NCI-H345 treated with DMSO at 0.1 percent for 48 hours (cell line): ENCODE measurements at regions not wholly inside any gene's neighbourhood (a gene's known extent, or its start where the extent isn't known, plus 50 kb on each side); places are given as distances from the start of the nearest gene placed in this dataset.
"Not testable (repeated sequence)": the region's sequence is repeated elsewhere in the genome, so short reads cannot be mapped to it uniquely, and the experiment has no call there.

Experiments used
- DNase-seq: peaks from one replicate; lab custom pipeline; 2025; ENCODE audit not compliant: unreplicated experiment; lab: John Stamatoyannopoulos, UW

DNA sequence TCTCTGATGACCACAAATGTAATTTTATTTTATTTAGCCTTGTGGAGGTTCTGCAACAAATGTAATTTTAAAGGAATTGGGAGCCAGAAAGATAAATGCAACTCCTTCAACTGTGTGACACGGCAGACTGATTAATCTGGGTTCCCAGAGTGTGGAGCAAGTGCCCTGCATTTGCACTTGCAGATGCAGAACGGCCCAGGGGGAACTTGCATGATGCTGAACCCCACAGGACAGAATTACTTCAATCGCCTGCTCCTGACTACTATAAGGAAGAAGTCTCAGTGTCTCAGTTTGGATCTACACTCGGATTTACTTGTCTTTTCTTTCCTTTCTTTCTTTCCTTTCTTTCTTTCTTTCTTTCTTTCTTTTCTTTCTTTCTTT lies 107.2 kb upstream of the ACBD5 start:
- not testable (repeated sequence) for DNase-seq

DNA sequence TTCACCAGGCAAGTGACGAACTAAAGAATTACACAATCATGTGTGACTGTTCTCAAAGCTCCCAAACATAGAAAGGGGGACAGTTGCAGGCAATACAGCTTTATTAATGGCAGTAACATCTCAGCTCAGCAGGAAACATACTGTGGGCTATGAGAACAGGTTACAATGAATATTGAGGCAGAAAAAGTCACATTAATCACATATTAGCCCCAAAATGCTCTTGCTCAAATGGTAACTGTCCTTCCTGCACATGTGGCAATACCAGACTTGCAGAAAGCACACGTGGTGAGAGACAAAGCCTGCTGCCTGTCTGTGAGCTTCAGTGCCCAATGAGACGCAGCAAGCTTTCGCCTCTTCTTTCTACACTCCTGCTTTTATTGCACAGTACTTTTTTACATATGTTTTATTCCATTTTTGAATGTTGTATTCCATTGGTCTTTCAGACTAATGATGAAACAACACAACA lies 104.9 kb upstream of the ACBD5 start:
- no peak for DNase-seq

DNA sequence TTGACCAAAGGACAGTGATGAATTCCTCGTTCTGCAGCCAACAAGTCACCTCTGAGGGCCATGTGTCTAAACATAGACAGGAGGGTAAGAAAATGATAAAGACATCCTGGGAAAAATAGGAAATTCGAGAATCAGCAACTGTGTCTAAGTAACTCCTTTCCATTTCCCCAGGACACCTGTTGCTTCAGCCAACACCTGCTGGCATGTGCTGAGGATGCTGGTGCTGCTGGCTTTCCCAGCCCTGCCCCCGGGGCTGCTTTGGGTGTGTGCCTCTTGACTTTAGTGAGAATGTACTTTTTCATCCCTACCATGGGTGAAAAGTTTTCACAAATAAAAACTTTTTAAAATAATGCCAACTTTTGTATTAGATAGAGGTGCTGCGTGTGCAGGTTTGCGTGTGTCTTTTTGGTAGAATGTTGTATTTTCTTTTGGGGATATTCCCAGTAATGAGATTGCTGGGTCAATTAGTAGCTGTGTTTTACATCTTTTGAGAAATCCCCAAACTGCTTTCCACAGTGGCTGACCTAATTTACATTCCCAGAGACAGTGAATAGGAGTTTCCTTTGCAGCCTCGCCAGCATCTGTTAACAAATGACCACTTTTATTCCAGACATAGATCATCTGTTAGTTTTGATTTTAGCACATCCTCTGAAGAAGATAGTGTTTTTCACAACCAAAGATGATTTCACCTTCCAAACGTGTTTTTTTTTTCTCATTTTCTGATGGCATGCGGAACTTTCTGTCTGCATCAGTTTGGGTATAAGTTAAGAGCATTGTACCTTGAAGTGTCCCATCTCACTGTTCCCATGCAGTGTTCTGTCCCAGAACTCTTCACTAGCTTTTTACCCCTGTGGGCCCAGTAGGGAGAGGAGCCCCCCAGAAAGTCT lies 104.2 kb upstream of the ACBD5 start:
- no peak for DNase-seq

DNA sequence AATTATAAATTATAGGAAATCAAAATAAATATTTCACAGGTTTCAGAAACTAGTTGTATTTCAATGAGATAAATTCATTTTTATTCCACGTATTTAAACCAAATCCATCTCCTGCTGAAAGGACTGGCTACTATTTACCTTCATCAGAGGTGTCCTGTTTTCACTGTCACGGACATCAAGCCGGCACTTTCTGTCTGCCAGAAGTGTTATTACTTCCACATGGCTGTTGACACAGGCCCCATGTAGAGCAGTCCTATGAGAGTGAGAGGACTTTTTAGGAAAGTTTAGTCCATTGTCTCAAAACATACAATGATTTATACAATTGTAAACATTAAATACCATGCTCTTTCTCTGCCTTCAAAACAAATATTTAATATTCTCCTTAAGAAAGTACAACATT lies 100.4 kb upstream of the ACBD5 start:
- no peak for DNase-seq

DNA sequence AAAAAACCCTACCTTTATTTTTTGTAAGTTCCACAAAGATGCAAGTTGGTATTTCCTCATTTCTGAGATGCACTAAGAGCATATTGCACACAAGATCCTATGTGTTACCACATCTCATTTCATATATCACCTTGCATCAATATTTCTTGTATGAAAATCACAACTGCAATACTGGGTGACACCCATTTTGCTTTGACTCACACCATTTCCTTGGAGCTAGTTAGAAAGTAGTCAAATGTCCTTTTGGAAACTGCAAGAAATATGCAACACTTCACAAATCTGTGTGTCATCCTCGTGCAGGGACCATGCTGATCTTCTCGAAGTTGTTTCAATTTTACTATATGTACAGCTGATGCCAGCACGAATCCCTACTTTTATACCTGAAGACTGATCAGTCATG lies 94.6 kb upstream of the ACBD5 start:
- DNase-seq, result not testable (repeated sequence)

DNA sequence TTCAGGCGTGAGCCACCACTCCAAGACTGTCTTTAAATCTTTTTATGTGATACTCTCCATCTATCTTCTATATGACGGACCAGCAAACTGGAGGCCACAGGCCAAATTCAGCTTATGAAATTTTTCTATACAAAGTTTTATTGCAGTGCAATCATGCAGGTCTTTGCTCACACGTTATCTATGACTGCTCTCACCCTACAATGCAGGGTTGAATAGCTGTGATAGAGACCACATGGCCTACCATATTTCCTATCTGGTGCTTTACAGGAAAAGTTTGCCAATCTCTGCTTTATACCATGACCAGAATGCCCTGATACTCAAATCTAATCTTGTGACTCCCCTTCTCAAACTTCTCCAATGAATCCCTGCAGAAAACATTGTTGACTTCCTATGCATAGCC lies 89.5 kb upstream of the ACBD5 start:
- no peak for DNase-seq

DNA sequence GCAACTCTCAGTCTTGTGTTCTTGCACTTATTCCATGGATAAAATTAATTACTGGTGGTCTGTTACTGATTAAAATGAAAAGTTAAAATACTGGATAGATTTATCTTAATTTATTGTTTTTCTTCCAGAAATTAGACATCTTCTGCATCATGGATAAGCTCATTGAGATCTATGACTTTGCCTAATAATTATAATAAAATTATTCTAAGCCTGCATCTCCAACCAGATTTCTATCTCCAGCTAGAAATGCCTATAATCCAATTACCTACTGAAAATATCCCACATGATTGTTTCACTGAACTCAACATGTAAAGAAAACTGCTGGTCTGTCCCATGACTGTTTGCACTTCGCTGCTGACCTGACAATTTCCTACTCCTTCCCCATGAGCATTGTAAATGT lies 88.3 kb upstream of the ACBD5 start:
- DNase-seq, result no peak

DNA sequence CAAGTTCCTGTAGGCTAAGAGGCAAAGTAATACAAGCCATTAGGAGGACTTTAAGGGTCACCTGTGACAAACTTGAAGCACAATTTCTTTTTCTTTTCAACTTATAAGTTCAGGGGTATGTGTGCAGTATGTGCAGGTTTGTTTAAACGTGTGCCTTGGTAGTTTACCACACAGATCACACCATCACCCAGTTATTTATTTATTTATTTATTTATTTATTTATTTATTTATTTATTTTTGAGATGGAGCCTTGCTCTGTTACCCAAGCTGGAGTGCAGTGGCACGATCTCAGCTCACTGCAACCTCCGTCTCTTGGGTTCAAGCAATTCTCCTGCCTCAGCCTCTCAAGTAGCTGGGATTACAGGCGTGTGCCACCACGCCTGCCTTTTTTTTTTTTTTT lies 86.2 kb upstream of the ACBD5 start:
- DNase-seq, result not testable (repeated sequence)

DNA sequence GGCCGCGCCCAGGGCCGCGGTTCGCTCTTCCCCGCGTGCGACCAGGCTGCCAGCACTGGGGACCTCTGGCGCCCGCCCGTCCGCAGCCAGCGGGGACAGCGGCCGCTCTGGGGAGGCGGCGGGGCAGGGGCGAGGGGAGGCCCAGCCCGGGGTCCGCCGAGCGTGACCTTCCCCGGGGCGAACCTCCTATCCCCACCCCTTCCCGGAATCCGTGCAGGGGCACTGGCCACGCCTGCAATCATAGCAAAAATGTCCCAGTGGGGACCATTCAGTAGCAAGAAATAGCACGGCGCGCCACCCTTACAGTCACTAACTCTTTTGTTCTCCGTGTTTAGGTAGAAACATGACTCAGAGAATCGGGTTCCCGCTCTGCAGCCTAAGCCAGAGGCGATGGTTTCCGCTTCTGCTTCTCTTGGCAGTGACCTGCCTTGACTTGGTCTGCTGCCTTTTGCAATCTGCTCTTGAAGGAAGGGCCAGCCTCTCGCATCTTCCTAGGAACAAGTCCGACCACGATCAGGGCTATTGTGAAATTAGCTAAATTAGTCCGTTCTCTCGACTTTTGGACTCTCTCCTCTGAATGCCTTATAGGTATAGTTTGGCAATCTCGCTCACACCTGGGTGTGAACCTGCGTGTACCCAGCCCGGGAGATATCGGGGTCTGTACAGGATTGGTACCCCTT lies 79.3 kb upstream of the ACBD5 start:
- no peak for DNase-seq

DNA sequence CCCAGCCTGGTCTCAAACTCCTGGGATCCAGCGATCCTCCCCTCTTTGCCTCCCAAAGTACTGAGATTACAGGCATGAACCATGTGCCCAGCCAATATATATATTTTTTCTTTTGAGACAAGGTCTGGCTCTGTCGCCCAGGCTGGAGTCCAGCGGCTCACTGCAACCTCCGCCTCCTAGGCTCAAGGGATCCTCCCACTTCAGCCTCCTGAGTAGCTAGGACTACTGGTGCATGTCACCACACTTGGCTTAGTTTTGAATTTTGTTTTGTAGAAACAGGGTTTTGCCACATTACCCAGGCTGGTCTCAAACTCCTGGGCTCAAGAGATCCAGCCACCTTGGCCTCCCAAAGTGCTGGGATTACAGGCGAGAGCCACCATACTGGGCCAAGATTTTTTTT lies 78.5 kb upstream of the ACBD5 start:
- DNase-seq, result not testable (repeated sequence)

DNA sequence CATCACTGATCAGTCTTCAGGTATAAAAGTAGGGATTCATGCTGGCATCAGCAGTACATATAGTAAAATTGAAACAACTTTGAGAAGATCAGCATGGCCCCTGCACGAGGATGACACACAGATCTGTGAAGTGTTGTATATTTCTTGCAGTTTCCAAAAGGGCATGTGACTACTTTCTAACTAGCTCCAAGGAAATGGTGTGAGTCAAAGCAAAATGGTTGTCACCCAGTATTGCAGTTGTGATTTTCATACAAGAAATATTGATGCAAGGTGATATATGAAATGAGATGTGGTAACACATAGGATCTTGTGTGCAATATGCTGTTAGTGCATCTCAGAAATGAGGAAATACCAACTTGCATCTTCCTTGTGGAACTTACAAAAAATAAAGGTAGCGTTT lies 74.5 kb upstream of the ACBD5 start:
- DNase-seq, result not testable (repeated sequence)

DNA sequence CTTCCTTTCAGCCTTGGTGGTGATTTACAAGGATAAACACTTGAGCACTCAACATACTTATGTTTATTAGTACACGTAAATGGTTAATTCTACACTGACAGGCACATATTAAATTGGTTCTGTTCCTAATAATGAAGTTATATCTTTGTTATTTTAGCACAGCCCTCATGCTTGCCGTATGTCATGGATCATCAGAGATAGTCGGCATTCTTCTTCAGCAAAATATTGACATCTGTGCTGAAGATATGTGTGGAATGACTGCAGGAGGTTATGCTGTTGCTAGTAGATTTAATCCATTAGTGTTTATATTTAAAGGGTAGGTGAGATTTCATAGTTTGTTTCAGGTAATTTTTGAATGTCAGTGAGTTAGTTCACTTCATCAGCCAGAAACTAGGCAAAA lies 73.0 kb upstream of the ACBD5 start:
- not testable (repeated sequence) for DNase-seq

DNA sequence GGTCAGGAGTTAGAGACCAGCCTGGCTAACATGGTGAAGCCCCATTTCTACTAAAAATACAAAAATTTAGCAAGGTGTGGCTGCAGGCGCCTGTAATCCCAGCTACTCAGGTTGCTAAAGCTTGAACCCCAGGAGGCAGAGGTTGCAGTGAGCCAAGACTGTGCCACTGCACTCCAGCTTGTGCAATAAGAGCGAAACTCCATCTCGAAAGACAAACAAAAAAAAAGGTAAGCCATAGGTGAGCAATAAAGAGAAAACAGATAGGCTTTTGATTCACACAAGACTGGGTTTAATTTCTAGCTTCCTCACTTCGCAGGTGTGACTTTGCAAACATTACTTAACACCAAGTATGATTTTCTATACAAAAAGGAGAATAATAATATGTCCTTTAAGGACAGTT lies 72.3 kb upstream of the ACBD5 start:
- DNase-seq, result no peak

DNA sequence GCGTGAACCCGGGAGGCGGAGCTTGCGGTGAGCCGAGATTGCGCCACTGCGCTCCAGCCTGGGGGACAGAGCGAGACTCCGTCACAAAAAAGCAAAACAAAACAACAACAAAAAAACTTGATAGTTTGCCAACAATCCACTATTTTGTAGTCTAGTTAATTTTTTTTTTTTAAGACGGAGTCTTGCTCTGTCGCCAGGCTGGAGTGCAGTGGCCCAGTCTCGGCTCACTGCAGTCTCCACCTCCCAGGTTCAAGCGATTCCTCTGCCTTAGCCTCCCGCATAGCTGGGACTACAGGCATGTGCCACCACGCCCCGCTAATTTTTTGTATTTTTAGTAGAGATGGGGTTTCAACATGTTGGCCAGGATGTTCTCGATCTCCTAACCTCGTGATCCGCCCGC lies 71.2 kb upstream of the ACBD5 start:
- DNase-seq, result not testable (repeated sequence)

DNA sequence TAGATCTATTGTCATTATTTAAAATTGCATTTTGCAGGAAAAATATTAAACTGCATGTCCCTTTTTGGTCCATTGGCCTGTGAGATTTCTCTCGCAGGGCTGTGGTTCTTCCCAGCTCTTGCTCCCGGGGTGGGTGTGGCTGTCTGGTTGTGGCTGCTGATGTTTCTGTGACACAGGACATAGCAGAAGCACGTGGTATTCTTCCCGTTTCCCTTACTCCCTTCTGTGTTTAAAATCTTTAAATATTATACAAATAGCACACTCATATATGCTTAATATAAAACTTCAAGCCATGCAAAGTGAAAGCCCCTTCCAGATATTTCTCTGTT lies 57.9 kb upstream of the ACBD5 start:
- not testable (repeated sequence) for DNase-seq

DNA sequence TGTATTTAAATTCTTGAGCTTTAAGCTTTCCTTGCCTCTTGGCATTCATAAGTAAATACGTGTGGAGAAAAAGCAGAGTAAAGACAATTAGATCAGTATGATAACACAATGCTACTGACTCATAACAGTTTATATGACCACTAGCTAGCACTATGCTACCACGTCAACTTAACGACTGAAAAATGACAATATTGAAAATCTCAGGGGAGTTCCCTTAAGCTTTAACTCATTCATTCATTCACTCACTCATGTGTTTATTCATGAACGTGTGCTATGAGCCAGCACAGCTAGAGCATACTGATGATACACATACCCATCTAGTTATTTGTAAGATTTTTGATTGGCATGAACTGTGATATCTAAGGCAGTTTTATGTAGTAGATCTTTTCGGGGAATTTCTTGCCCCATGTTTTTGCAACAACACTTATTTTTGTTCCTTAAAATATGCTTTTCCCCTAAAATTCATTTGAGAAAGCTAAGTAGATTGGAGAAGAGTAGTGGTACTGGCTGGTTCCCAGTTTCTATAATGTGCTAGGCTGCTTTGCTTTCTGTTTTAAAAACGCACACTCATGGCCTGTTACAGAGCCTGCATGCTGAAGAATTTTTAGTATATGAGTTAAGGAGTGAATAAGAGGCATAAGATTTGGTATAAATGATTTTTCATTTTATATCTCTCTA lies 57.4 kb upstream of the ACBD5 start:
- no peak for DNase-seq

DNA sequence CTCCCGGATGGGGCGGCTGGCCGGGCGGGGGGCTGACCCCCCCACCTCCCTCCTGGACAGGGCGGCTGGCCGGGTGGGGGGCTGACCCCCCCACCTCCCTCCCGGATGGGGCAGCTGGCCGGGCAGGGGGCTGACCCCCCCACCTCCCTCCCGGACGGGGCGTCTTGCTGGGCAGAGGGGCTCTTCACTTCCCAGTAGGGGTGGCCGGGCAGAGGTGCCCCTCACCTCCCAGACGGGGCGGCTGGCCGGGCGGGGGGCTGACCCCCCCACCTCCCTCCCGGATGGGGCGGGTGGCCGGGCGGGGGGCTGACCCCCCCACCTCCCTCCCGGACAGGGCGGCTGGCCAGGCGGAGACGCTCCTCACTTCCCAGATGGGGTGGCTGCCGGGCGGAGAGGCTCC lies 55.7 kb upstream of the ACBD5 start:
- DNase-seq, result not testable (repeated sequence)

DNA sequence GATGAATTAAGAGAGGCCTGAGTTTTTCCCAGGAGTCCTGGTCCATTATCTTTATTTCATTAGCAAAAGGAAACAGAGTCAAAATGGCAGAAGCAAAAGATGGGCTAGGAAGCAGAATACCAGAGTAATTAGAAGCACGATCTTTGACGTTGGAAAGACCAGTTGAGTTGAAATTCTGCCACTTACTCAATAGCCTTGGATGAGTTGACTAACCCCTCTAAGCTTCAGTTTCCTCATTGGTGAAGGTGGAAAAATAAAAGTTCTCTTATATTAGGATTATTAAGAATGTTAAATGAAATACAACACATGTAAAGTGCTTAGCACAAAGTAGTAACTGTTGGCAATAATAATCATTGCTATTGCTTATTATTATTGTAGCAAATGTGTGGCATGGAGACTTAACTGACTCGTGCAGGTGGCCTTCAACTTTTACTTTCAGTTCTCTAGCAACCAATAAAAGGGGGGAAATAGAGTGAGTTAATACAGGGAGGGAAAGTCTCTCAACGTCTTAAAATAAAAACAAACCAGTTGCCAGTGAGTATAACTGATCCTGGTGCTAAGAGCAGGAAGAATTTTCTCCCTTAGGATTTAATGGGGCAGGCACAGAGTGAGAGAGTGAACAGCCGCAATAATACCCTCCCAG lies 50.8 kb upstream of the ACBD5 start:
- not testable (repeated sequence) for DNase-seq
